Omental fat pad (tissue), 3 donors: ENCODE measurements at regions not wholly inside any gene's neighbourhood (a gene's known extent, or its start where the extent isn't known, plus 50 kb on each side); places are given as distances from the start of the nearest gene placed in this dataset.

Source experiments
- ATAC-seq: fragments of 150-250 bp; one replicate; pipeline ENCODE4 v1.9.1; 2016; ENCODE audit warnings: mild to moderate bottlenecking, moderate library complexity; ENCODE audit not compliant: low FRiP score
- DNase-seq: peaks from one replicate; pipeline ENCODE4 v3.0.0-alpha.2; 2019; ENCODE audit warnings: low spot score
- CTCF ChIP-seq, 3 donors: fragments of 450-650 bp; IDR thresholded peaks; one replicate each; pipeline ENCODE4 v1.5.1; 2016 to 2017; ENCODE audit warnings: antibody characterized with exemption in 3 of 3, mild to moderate bottlenecking in 3 of 3, moderate library complexity in 2 of 3

- no peak for ATAC-seq
- DNase-seq, result no peak
- no peak for TF ChIP-seq CTCF (IDR thresholded peaks at IDR 0.05)
These were observed 98.5 kb upstream of the PTCH1 start for GRCh38 chr9:95615246-95615645.

GRCh38 chr9:95613670-95614069 is 96.9 kb upstream of the PTCH1 start:
- DNase-seq, result no peak
- no peak for ATAC-seq

GRCh38 chr9:95611354-95611753 is 94.6 kb upstream of the PTCH1 start:
- no peak for TF ChIP-seq CTCF (IDR thresholded peaks at IDR 0.05)
- ATAC-seq (no peak), DNase-seq (no peak)

More at GRCh38 chr9:95613670-95614069, 96.9 kb upstream of the PTCH1 start:
- TF ChIP-seq CTCF (IDR thresholded peaks at IDR 0.05), result no peak

GRCh38 chr9:95610006-95610785 is 93.4 kb upstream of the PTCH1 start:
- no peak for DNase-seq
- TF ChIP-seq CTCF (IDR thresholded peaks at IDR 0.05), result no peak
- no peak for ATAC-seq

- no peak for TF ChIP-seq CTCF (IDR thresholded peaks at IDR 0.05)
- ATAC-seq (no peak), DNase-seq (no peak)
These were observed 92.7 kb upstream of the PTCH1 start for GRCh38 chr9:95609426-95609825.

- TF ChIP-seq CTCF (IDR thresholded peaks at IDR 0.05), result no peak
- no peak for DNase-seq
- no peak for ATAC-seq
These were observed 91.6 kb upstream of the PTCH1 start for GRCh38 chr9:95608341-95608740.

GRCh38 chr9:95607507-95607906 is 90.7 kb upstream of the PTCH1 start:
- no peak for TF ChIP-seq CTCF (IDR thresholded peaks at IDR 0.05)

More at GRCh38 chr9:95607507-95607906, 90.7 kb upstream of the PTCH1 start:
- DNase-seq, result no peak
- ATAC-seq, result no peak
